ENCODE measurements at regions not wholly inside any gene's neighbourhood (a gene's known extent, or its start where the extent isn't known, plus 50 kb on each side); places are given as distances from the start of the nearest gene placed in this dataset.

- H3K36me3 ChIP-seq (ENCODE audit: low read depth), result no peaks in the 10 kb centered on the region
- no TSS peak for BruUV-seq (replicated peaks)
- intact Hi-C loops (cut with micrococcal nuclease; ENCODE audit: unreplicated experiment), result no loop called here
- no peaks in the 10 kb centered on the region for H4K20me1 ChIP-seq (ENCODE audit: insufficient read depth)
- H3K27ac ChIP-seq, result no peak overlapping the region
- POLR2A ChIA-PET (ENCODE audit: unreplicated experiment), result no interaction called here
- CTCF ChIA-PET, result no interaction called here
- H3K4me2 ChIP-seq, result no peak overlapping the region
- H3K4me1 ChIP-seq (replicated peaks; ENCODE audit: insufficient read depth), result no peaks in the 10 kb centered on the region
- no peaks in the 10 kb centered on the region for H3K9me2 ChIP-seq (ENCODE audit: insufficient read depth)
- DNase-seq, result no peak
- no peak overlapping the region for H2AFZ ChIP-seq
- no peak overlapping the region for H3K4me3 ChIP-seq
- H3K27me3 ChIP-seq (ENCODE audit: insufficient read depth, low read depth), result no peaks in the 10 kb centered on the region
- no peaks in the 10 kb centered on the region for H3F3A ChIP-seq (ENCODE audit: insufficient read depth, low read depth)
- no peaks in the 10 kb centered on the region for H3K79me2 ChIP-seq (ENCODE audit: low read depth)
- 0 out of 2 replicates have a peak, but pooled peaks cover 3% of the 10 kb centered on the region for H3K9me3 ChIP-seq (ENCODE audit: insufficient read depth, low read depth)
- TF ChIP-seq EZH2 (IDR thresholded peaks at IDR 0.05; ENCODE audit: low read depth) (no peak), CTCF (conservative IDR thresholded peaks at IDR 0.05) (no peak)
Measured at GRCh38 chr3:90102146-90102545, 994.7 kb downstream of the EPHA3 start.

GRCh38 chr3:90121326-90121725, 1013.9 kb downstream of the EPHA3 start:
- no peaks in the 10 kb centered on the region for H3K4me1 ChIP-seq (replicated peaks; ENCODE audit: insufficient read depth)
- CTCF ChIA-PET, result no interaction called here
- H2AFZ ChIP-seq, result no peak overlapping the region
- intact Hi-C loops (cut with micrococcal nuclease; ENCODE audit: unreplicated experiment), result no loop called here
- no peaks in the 10 kb centered on the region for H3K9me2 ChIP-seq (ENCODE audit: insufficient read depth)
- H3K9me3 ChIP-seq (ENCODE audit: insufficient read depth, low read depth), result peaks cover 3% of the 10 kb centered on the region; the same call in 1 of the 2 replicates
- no peaks in the 10 kb centered on the region for H3K79me2 ChIP-seq (ENCODE audit: low read depth)
- POLR2A ChIA-PET (ENCODE audit: unreplicated experiment), result no interaction called here
- H3K4me3 ChIP-seq, result no peak overlapping the region
- TF ChIP-seq CTCF (conservative IDR thresholded peaks at IDR 0.05), result no peak
- no peak for TF ChIP-seq EZH2 (IDR thresholded peaks at IDR 0.05; ENCODE audit: low read depth)
- no peaks in the 10 kb centered on the region for H4K20me1 ChIP-seq (ENCODE audit: insufficient read depth)
- BruUV-seq (replicated peaks), result no TSS peak
- no peaks in the 10 kb centered on the region for H3K36me3 ChIP-seq (ENCODE audit: low read depth)
- DNase-seq, result no peak
- H3F3A ChIP-seq (ENCODE audit: insufficient read depth, low read depth), result no peaks in the 10 kb centered on the region
- no peak overlapping the region for H3K4me2 ChIP-seq
- no peaks in the 10 kb centered on the region for H3K27me3 ChIP-seq (ENCODE audit: insufficient read depth, low read depth)
- H3K27ac ChIP-seq, result no peak overlapping the region

GRCh38 chr3:90128391-90128790, 1021.0 kb downstream of the EPHA3 start:
- Histone ChIP-seq H3K9me3 (ENCODE audit: insufficient read depth, low read depth) (no peaks in the 10 kb centered on the region), H3K79me2 (ENCODE audit: low read depth) (no peaks in the 10 kb centered on the region), H3K27ac (no peak overlapping the region), H3K4me2 (no peak overlapping the region), H3K4me3 (no peak overlapping the region), H3K36me3 (ENCODE audit: low read depth) (no peaks in the 10 kb centered on the region), H2AFZ (no peak overlapping the region), H3K9me2 (ENCODE audit: insufficient read depth) (no peaks in the 10 kb centered on the region), H3F3A (ENCODE audit: insufficient read depth, low read depth) (no peaks in the 10 kb centered on the region), H3K27me3 (ENCODE audit: insufficient read depth, low read depth) (no peaks in the 10 kb centered on the region), H3K4me1 (replicated peaks; ENCODE audit: insufficient read depth) (no peaks in the 10 kb centered on the region), H4K20me1 (ENCODE audit: insufficient read depth) (no peaks in the 10 kb centered on the region)
- intact Hi-C loops (cut with micrococcal nuclease; ENCODE audit: unreplicated experiment), result no loop called here
- BruUV-seq (replicated peaks), result no TSS peak
- CTCF ChIA-PET, result no interaction called here
- TF ChIP-seq EZH2 (IDR thresholded peaks at IDR 0.05; ENCODE audit: low read depth), result no peak
- TF ChIP-seq CTCF (conservative IDR thresholded peaks at IDR 0.05), result no peak
- POLR2A ChIA-PET (ENCODE audit: unreplicated experiment), result no interaction called here
- DNase-seq, result no peak
